ENCODE measurements at regions not wholly inside any gene's neighbourhood (a gene's known extent, or its start where the extent isn't known, plus 50 kb on each side); places are given as distances from the start of the nearest gene placed in this dataset.
"Not testable (repeated sequence)": the region's sequence is repeated elsewhere in the genome, so short reads cannot be mapped to it uniquely, and the experiment has no call there.

DNA sequence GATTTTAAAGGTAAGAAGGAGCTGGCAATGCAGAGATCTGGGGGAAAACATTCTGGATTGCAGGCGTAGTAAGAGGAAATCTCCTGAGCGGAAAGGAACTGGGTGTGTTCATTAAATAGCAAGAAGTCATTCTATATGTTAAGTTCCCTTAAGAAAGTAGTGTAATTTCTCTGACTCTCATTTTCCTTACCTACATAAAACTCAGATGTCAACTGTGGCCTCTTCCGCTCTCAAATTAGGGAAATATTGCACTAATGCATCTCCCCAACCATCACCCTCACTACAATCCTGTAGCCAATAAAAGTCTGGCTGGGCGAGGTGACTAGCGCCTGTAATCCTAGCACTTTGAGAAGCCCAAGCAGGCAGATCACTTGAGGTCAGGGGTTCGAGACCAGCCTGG lies 89.0 kb upstream of the CDC42EP3 start:
- Histone ChIP-seq H3K4me3 (ENCODE audit: insufficient read length, low read depth) (no peak overlapping the region), H3K9ac (ENCODE audit: insufficient read length, low read depth) (no peak overlapping the region), H3K27me3 (ENCODE audit: insufficient read depth, insufficient read length) (no peaks in the 10 kb centered on the region), H3K36me3 (ENCODE audit: insufficient read depth, insufficient read length, low read length) (no peaks in the 10 kb centered on the region), H3K4me1 (ENCODE audit: insufficient read depth, insufficient read length) (no peaks in the 10 kb centered on the region), H3K9me3 (ENCODE audit: insufficient read depth, low read length) (no peaks in the 10 kb centered on the region; the same call in 1 of the 2 replicates)
- TF ChIP-seq YY1 (IDR thresholded peaks at IDR 0.05; ENCODE audit: insufficient read depth, insufficient read length), result no peak
- no peak for TF ChIP-seq ZNF274 (IDR thresholded peaks at IDR 0.05; ENCODE audit: low read depth, low read length)
- no peak for TF ChIP-seq SUZ12 (IDR thresholded peaks at IDR 0.05; ENCODE audit: extremely low read depth, insufficient read depth, insufficient read length)
- no peak for DNase-seq (ENCODE audit: low read depth, low spot score)

DNA sequence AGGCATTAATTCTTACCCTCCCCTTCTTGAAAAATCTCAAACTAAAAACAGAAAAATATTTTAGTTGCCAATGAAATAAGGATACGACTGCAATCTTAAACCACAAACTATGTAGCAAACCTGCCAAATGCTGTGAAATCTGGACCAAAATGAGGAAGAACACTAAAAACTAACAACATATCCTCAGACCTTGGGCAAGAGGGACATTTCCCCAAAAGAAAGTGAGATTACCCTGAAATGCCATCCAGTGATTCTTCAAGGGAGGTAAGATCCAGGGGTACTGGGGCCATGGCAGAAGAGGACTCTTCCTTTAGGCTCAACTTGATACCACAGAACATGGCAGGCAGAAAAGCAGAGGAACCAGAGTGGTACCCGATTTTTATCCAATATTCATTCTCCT lies 90.8 kb upstream of the CDC42EP3 start:
- not testable (repeated sequence) for H3K4me3 ChIP-seq (ENCODE audit: insufficient read length, low read depth); H3K9me3 ChIP-seq (ENCODE audit: insufficient read depth, low read length); H3K9ac ChIP-seq (ENCODE audit: insufficient read length, low read depth); DNase-seq (ENCODE audit: low read depth, low spot score); H3K27me3 ChIP-seq (ENCODE audit: insufficient read depth, insufficient read length); H3K4me1 ChIP-seq (ENCODE audit: insufficient read depth, insufficient read length); H3K36me3 ChIP-seq (ENCODE audit: insufficient read depth, insufficient read length, low read length)

DNA sequence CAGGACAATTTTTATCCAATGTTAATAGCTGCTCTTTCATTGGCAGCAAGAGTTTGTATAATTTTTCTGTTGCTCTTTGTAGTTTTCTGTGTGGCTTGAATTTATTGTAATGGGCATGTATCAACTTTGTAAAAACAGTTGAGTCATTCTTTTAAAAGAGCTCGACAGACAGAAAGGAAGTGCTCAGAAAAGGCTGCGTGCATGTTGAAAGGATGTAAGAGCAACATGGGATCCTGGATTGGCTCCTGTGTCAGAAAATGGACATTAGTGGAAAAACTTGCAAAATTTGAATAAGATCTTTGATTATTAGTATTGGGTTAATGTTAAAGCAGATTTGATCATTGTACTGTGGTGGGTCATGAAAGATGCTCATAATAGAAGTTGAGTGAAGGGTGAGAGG lies 93.3 kb upstream of the CDC42EP3 start:
- TF ChIP-seq YY1 (IDR thresholded peaks at IDR 0.05; ENCODE audit: insufficient read depth, insufficient read length), result no peak
- TF ChIP-seq ZNF274 (IDR thresholded peaks at IDR 0.05; ENCODE audit: low read depth, low read length), result no peak
- no peak for TF ChIP-seq SUZ12 (IDR thresholded peaks at IDR 0.05; ENCODE audit: extremely low read depth, insufficient read depth, insufficient read length)
- Histone ChIP-seq H3K9ac (ENCODE audit: insufficient read length, low read depth) (no peak overlapping the region), H3K4me3 (ENCODE audit: insufficient read length, low read depth) (no peak overlapping the region), H3K36me3 (ENCODE audit: insufficient read depth, insufficient read length, low read length) (no peaks in the 10 kb centered on the region), H3K9me3 (ENCODE audit: insufficient read depth, low read length) (no peaks in the 10 kb centered on the region; the same call in 1 of the 2 replicates), H3K4me1 (ENCODE audit: insufficient read depth, insufficient read length) (no peaks in the 10 kb centered on the region), H3K27me3 (ENCODE audit: insufficient read depth, insufficient read length) (no peaks in the 10 kb centered on the region)
- no peak for DNase-seq (ENCODE audit: low read depth, low spot score)

DNA sequence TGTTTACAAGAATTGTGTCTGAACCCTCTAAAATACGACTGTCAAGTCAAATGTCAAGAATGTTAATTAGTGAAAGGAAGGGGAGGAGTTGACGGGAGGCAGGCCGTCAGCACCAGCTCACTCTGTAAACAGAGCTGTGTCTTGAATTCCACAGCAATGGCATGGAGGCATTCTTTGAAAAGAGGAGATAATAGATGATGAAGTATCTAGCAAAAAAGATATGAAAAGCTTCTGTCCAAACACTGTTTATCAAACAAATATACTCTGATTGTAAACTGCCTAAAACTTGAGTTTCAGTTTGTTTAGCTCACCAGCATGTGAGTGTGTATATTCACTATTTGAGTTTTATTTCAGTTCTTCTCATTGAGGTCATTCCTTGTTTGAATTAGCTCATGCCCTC lies 94.7 kb upstream of the CDC42EP3 start:
- no peak for DNase-seq (ENCODE audit: low read depth, low spot score)
- Histone ChIP-seq H3K4me1 (ENCODE audit: insufficient read depth, insufficient read length) (no peaks in the 10 kb centered on the region), H3K4me3 (ENCODE audit: insufficient read length, low read depth) (no peak overlapping the region)

DNA sequence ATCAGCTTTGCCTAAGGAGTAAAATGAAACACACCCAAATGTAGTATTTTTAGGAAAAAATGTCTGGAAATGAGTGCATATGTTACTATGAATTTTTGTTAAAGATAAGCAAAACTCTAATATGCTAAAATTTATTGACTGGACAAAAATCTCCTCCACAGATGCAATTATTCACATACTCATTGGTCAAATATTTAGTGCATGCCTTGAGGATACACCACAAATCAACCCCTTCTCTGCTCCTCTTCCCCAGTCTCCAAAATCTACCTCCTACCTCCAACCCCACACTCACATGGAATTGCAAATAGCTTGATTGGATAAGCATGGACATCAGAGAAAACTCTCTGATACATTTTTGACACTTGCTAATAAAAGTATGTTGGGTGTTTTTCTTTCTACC lies 95.6 kb upstream of the CDC42EP3 start:
- Histone ChIP-seq H3K4me3 (ENCODE audit: insufficient read length, low read depth) (no peak overlapping the region), H3K27me3 (ENCODE audit: insufficient read depth, insufficient read length) (no peaks in the 10 kb centered on the region), H3K4me1 (ENCODE audit: insufficient read depth, insufficient read length) (no peaks in the 10 kb centered on the region), H3K36me3 (ENCODE audit: insufficient read depth, insufficient read length, low read length) (no peaks in the 10 kb centered on the region), H3K9me3 (ENCODE audit: insufficient read depth, low read length) (no peaks in the 10 kb centered on the region; the same call in none of the 2 replicates), H3K9ac (ENCODE audit: insufficient read length, low read depth) (no peak overlapping the region)
- DNase-seq (ENCODE audit: low read depth, low spot score), result no peak
- TF ChIP-seq YY1 (IDR thresholded peaks at IDR 0.05; ENCODE audit: insufficient read depth, insufficient read length) (no peak), SUZ12 (IDR thresholded peaks at IDR 0.05; ENCODE audit: extremely low read depth, insufficient read depth, insufficient read length) (no peak), ZNF274 (IDR thresholded peaks at IDR 0.05; ENCODE audit: low read depth, low read length) (no peak)

More for the DNA sequence above, 94.7 kb upstream of the CDC42EP3 start:
- TF ChIP-seq ZNF274 (IDR thresholded peaks at IDR 0.05; ENCODE audit: low read depth, low read length) (no peak), YY1 (IDR thresholded peaks at IDR 0.05; ENCODE audit: insufficient read depth, insufficient read length) (no peak), SUZ12 (IDR thresholded peaks at IDR 0.05; ENCODE audit: extremely low read depth, insufficient read depth, insufficient read length) (no peak)
- no peak overlapping the region for H3K9ac ChIP-seq (ENCODE audit: insufficient read length, low read depth)
- H3K27me3 ChIP-seq (ENCODE audit: insufficient read depth, insufficient read length), result no peaks in the 10 kb centered on the region
- H3K36me3 ChIP-seq (ENCODE audit: insufficient read depth, insufficient read length, low read length), result no peaks in the 10 kb centered on the region
- H3K9me3 ChIP-seq (ENCODE audit: insufficient read depth, low read length), result no peaks in the 10 kb centered on the region; the same call in none of the 2 replicates

DNA sequence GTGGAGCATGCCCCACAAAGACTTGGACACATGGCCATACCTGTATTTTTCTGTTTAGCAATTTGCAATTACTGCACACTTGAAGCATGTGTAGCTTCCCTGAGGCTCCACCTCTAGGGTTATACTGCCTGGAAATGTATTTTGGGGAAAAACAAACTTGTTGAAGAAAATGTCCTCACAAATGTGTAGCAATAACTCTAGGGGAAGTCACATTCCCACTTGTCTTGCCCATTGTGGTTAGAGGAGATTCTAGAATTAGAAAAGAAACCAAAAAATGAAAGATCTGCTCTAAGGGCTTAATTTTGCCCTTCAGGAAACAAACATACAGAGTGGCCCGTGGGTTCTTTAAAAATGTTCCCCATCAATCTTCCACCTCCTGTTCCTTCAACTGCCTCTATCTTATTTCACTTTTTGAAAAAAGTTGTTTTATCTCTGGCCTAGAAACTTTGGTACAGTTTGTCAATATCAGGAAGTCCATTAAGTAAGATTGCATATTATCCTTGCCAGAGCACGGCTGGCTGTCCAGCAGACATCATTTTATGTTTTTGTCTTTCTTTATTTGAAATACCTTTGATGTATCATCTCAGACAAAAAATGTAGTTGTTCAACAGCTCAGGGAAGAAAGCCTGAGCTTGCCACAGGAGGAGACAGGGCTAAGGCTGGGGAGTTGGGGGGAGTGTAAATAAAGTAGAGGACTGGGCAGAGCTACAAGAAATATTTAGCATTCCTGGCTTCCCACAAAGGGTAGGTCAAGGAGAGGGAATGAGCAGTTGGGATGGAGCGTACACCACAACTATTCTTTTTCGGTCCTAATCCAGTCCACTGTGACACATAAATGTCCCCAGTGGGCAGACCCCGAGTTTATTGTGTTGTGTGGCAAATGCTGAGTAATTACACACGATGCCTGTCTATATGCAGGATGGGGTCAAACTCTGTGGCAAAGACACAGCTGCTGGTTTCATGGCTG lies 96.8 kb upstream of the CDC42EP3 start:
- DNase-seq (ENCODE audit: low read depth, low spot score), result no peak
- Histone ChIP-seq H3K9ac (ENCODE audit: insufficient read length, low read depth) (no peak overlapping the region), H3K36me3 (ENCODE audit: insufficient read depth, insufficient read length, low read length) (no peaks in the 10 kb centered on the region), H3K27me3 (ENCODE audit: insufficient read depth, insufficient read length) (no peaks in the 10 kb centered on the region), H3K4me1 (ENCODE audit: insufficient read depth, insufficient read length) (no peaks in the 10 kb centered on the region), H3K4me3 (ENCODE audit: insufficient read length, low read depth) (no peak overlapping the region), H3K9me3 (ENCODE audit: insufficient read depth, low read length) (no peaks in the 10 kb centered on the region; the same call in none of the 2 replicates)
- no peak for TF ChIP-seq ZNF274 (IDR thresholded peaks at IDR 0.05; ENCODE audit: low read depth, low read length)
- no peak for TF ChIP-seq SUZ12 (IDR thresholded peaks at IDR 0.05; ENCODE audit: extremely low read depth, insufficient read depth, insufficient read length)
- TF ChIP-seq YY1 (IDR thresholded peaks at IDR 0.05; ENCODE audit: insufficient read depth, insufficient read length), result no peak

DNA sequence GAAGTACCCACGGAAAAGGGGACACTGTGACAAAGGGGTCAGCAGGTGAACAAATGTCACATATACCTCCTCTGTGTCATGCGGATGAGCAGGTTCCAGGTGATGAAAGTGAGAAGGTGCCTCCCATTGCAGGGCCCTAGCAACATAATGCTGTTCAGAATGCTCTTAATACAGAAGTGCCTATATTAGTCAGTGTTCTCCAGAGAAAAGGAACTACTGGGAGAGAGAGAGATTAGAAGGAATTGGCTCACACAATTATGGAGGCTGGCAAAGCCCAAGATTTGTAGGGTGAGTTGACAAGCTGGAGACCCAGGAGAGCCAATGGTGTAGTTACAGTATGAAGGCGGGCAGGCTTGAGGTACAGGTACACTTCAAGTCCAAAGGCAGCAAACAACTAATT lies 98.1 kb upstream of the CDC42EP3 start:
- H3K36me3 ChIP-seq (ENCODE audit: insufficient read depth, insufficient read length, low read length), result no peaks in the 10 kb centered on the region
- no peak for TF ChIP-seq ZNF274 (IDR thresholded peaks at IDR 0.05; ENCODE audit: low read depth, low read length)
- no peak for TF ChIP-seq SUZ12 (IDR thresholded peaks at IDR 0.05; ENCODE audit: extremely low read depth, insufficient read depth, insufficient read length)
- TF ChIP-seq YY1 (IDR thresholded peaks at IDR 0.05; ENCODE audit: insufficient read depth, insufficient read length), result no peak
- no peak overlapping the region for H3K9ac ChIP-seq (ENCODE audit: insufficient read length, low read depth)
- DNase-seq (ENCODE audit: low read depth, low spot score), result no peak
- peaks cover 12% of the 10 kb centered on the region for H3K9me3 ChIP-seq (ENCODE audit: insufficient read depth, low read length)
- H3K4me1 ChIP-seq (ENCODE audit: insufficient read depth, insufficient read length), result no peaks in the 10 kb centered on the region
- H3K27me3 ChIP-seq (ENCODE audit: insufficient read depth, insufficient read length), result no peaks in the 10 kb centered on the region
- H3K4me3 ChIP-seq (ENCODE audit: insufficient read length, low read depth), result no peak overlapping the region

All from NT2/D1 (cell line).